GM12892 (cell line): ENCODE measurements at regions not wholly inside any gene's neighbourhood (a gene's known extent, or its start where the extent isn't known, plus 50 kb on each side); places are given as distances from the start of the nearest gene placed in this dataset.

ENCODE experiments used
- POLR2A ChIP-seq: IDR thresholded peaks from 2 replicates; pipeline ENCODE4 v1.6.1; 2011; ENCODE audit warnings: low read depth, low read length, control low read depth
- POLR2AphosphoS5 ChIP-seq: IDR thresholded peaks from 2 replicates; pipeline ENCODE4 v1.6.1; 2011; ENCODE audit warnings: low read depth, low read length, control low read depth
- TAF1 ChIP-seq: IDR thresholded peaks from 2 replicates; pipeline ENCODE4 v1.6.1; 2011; ENCODE audit warnings: low read depth, mild to moderate bottlenecking, control low read depth, low read length, borderline replicate concordance

- no peak for TF ChIP-seq POLR2A
- no peak for TF ChIP-seq POLR2AphosphoS5
- no peak for TF ChIP-seq TAF1
Measured at GRCh38 chr1:114331936-114332335, 178.3 kb upstream of the SYT6 start.
